ENCODE measurements at regions not wholly inside any gene's neighbourhood (a gene's known extent, or its start where the extent isn't known, plus 50 kb on each side); places are given as distances from the start of the nearest gene placed in this dataset.

DNA sequence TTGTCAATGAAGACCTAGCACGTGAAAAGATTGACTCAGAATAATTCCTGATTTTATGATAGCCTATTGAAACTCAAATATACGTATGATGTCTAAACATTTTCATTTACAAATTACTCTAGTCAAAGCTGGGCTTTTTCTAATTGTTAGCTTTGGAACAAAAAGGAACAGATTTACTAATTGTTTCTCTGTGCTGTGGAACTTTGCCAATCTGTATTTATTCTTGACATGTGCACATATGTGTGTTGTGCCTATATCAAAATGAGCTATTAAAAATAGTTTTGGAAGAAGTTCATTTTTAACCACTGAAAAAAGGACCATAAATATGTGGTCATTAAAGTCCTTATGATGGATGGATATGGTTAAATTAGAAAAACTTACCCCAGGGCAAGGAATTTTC, 85.4 kb upstream of the PACRGL start (continued):
- TF ChIP-seq MIER1 (IDR thresholded peaks at IDR 0.05; ENCODE audit: low read depth) (no peak), RBFOX2 (IDR thresholded peaks at IDR 0.05; ENCODE audit: low read depth, low read length) (no peak), DPF2 (IDR thresholded peaks at IDR 0.05) (no peak), POLR3A (IDR thresholded peaks at IDR 0.05; ENCODE audit: borderline replicate concordance, extremely low read depth, insufficient read depth, insufficient read length) (no peak), PHB2 (IDR thresholded peaks at IDR 0.05; ENCODE audit: low read depth) (no peak), ZNF121 (CRISPR knock-in tag; conservative IDR thresholded peaks at IDR 0.05) (no peak), ZNF239 (CRISPR knock-in tag; IDR thresholded peaks at IDR 0.05) (no peak), MYBL2 (IDR thresholded peaks at IDR 0.05; ENCODE audit: low read depth) (no peak), MYBL2 (CRISPR knock-in tag; IDR thresholded peaks at IDR 0.05; ENCODE audit: borderline replicate concordance) (no peak), MTF1 (CRISPR knock-in tag; IDR thresholded peaks at IDR 0.05; ENCODE audit: borderline replicate concordance) (no peak), ZNF133 (CRISPR knock-in tag; IDR thresholded peaks at IDR 0.05) (no peak), ARID1B (IDR thresholded peaks at IDR 0.05) (no peak), SRSF1 (IDR thresholded peaks at IDR 0.05; ENCODE audit: low read depth, low read length) (no peak)
- TF ChIP-seq, protein P1, sequence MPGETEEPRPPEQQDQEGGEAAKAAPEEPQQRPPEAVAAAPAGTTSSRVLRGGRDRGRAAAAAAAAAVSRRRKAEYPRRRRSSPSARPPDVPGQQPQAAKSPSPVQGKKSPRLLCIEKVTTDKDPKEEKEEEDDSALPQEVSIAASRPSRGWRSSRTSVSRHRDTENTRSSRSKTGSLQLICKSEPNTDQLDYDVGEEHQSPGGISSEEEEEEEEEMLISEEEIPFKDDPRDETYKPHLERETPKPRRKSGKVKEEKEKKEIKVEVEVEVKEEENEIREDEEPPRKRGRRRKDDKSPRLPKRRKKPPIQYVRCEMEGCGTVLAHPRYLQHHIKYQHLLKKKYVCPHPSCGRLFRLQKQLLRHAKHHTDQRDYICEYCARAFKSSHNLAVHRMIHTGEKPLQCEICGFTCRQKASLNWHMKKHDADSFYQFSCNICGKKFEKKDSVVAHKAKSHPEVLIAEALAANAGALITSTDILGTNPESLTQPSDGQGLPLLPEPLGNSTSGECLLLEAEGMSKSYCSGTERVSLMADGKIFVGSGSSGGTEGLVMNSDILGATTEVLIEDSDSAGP (CRISPR knock-in tag; IDR thresholded peaks at IDR 0.05) = no peak
- TF ChIP-seq, protein P2, sequence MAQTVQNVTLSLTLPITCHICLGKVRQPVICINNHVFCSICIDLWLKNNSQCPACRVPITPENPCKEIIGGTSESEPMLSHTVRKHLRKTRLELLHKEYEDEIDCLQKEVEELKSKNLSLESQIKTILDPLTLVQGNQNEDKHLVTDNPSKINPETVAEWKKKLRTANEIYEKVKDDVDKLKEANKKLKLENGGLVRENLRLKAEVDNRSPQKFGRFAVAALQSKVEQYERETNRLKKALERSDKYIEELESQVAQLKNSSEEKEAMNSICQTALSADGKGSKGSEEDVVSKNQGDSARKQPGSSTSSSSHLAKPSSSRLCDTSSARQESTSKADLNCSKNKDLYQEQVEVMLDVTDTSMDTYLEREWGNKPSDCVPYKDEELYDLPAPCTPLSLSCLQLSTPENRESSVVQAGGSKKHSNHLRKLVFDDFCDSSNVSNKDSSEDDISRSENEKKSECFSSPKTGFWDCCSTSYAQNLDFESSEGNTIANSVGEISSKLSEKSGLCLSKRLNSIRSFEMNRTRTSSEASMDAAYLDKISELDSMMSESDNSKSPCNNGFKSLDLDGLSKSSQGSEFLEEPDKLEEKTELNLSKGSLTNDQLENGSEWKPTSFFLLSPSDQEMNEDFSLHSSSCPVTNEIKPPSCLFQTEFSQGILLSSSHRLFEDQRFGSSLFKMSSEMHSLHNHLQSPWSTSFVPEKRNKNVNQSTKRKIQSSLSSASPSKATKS (CRISPR knock-in tag; IDR thresholded peaks at IDR 0.05) = no peak
- TF ChIP-seq, protein P3, sequence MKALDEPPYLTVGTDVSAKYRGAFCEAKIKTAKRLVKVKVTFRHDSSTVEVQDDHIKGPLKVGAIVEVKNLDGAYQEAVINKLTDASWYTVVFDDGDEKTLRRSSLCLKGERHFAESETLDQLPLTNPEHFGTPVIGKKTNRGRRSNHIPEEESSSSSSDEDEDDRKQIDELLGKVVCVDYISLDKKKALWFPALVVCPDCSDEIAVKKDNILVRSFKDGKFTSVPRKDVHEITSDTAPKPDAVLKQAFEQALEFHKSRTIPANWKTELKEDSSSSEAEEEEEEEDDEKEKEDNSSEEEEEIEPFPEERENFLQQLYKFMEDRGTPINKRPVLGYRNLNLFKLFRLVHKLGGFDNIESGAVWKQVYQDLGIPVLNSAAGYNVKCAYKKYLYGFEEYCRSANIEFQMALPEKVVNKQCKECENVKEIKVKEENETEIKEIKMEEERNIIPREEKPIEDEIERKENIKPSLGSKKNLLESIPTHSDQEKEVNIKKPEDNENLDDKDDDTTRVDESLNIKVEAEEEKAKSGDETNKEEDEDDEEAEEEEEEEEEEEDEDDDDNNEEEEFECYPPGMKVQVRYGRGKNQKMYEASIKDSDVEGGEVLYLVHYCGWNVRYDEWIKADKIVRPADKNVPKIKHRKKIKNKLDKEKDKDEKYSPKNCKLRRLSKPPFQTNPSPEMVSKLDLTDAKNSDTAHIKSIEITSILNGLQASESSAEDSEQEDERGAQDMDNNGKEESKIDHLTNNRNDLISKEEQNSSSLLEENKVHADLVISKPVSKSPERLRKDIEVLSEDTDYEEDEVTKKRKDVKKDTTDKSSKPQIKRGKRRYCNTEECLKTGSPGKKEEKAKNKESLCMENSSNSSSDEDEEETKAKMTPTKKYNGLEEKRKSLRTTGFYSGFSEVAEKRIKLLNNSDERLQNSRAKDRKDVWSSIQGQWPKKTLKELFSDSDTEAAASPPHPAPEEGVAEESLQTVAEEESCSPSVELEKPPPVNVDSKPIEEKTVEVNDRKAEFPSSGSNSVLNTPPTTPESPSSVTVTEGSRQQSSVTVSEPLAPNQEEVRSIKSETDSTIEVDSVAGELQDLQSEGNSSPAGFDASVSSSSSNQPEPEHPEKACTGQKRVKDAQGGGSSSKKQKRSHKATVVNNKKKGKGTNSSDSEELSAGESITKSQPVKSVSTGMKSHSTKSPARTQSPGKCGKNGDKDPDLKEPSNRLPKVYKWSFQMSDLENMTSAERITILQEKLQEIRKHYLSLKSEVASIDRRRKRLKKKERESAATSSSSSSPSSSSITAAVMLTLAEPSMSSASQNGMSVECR (CRISPR knock-in tag; IDR thresholded peaks at IDR 0.05) = no peak
